ENCODE measurements at regions not wholly inside any gene's neighbourhood (a gene's known extent, or its start where the extent isn't known, plus 50 kb on each side); places are given as distances from the start of the nearest gene placed in this dataset.
"Not testable (repeated sequence)": the region's sequence is repeated elsewhere in the genome, so short reads cannot be mapped to it uniquely, and the experiment has no call there.

DNA sequence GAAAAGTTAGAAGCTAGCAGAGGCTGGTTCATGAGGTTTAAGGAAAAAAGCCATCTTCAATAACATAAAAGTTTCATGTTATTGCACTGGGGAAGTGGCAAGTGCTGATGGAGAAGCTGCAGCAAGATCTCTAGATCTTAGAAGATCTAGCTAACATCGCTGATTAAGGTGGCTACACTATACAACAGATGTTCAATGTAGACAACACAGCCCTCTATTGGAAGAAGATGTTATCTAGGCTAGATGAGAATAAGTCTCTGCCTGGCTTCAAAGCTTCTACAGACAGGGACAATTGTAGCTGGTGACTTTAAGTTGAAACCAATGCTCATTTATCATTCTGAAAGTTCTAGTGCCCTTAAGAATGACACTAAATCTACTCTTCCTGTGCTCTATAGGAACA is 310.3 kb downstream of the KLF13 start:
- H3K27ac Mint-ChIP-seq; H3K4me3 Mint-ChIP-seq; H3K36me3 Mint-ChIP-seq (ENCODE audit: low read depth); intact Hi-C loops (cut with micrococcal nuclease); H3K4me1 Mint-ChIP-seq (ENCODE audit: low read depth); H3K27me3 Mint-ChIP-seq: not testable (repeated sequence)
- H3K9me3 Mint-ChIP-seq = peaks cover 12% of the 10 kb centered on the region

DNA sequence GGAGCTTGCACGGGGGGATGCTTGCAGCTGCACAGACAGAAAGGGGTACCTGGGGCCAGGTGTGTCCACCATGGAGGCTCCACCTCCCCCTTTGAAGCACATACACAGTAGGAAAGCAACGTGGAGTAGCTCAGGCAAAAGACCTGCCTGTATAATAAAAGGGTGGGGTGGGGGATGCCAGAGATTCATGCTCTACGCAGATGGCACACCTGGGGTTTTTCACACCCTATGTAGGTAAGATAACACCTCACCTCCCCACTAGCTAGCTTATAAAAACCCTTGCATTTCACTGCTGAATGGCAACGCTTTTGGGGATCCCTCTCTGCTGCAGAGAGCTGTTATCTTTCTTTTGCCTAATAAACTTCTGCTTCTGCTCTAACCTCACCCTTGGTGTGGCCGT is 317.3 kb downstream of the KLF13 start:
- intact Hi-C loops (cut with micrococcal nuclease); H3K9me3 Mint-ChIP-seq; H3K4me3 Mint-ChIP-seq; H3K27ac Mint-ChIP-seq; H3K36me3 Mint-ChIP-seq (ENCODE audit: low read depth): not testable (repeated sequence)
- Mint-ChIP-seq H3K4me1 (ENCODE audit: low read depth) (peaks cover 12% of the 10 kb centered on the region), H3K27me3 (peaks cover 27% of the 10 kb centered on the region)

DNA sequence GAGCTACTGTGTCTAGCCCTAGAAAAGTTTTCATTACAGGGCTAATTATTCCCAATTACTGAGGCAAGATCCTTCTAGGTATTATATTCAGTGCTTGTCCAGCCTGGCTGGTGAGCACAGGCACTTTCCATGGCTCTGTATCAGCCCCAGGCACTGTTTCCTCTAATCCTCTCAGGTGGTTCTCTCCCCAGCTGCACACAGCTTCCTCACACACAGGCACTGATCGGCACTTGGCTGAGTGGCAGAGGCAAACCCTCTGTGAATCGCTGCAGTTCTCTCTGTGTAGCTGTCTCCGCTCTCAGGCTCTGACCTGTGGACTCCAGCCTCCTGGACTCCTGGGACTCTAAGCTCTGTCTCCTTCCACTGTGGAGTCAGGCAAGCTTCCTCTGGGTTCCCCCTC is 318.1 kb downstream of the KLF13 start:
- intact Hi-C loops (cut with micrococcal nuclease); H3K27ac Mint-ChIP-seq; H3K9me3 Mint-ChIP-seq; H3K36me3 Mint-ChIP-seq (ENCODE audit: low read depth); H3K4me3 Mint-ChIP-seq: not testable (repeated sequence)
- H3K27me3 Mint-ChIP-seq = peaks cover 33% of the 10 kb centered on the region
- peaks cover 12% of the 10 kb centered on the region for H3K4me1 Mint-ChIP-seq (ENCODE audit: low read depth)

DNA sequence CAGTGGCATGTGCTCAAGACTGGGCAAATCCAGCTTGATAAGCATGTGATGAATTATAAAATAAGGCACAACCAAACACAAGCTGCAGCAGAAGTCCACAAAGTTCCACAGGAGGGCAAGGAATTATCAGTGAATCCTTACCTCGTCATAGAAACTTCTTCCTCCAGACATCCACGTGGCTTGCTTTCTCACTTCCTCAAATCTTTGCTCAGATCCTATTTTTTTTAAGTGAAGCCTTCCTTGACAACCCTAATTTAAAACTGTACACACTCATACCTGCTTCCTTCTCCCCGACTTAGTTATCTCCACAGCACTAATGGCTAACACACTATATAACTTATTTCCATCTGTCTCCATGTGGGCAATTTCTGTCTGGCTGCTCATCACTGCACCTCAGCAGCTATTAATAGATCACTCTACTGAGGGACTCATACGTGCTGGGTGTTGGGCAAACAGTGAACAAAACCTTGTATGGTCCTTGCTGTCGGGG is 320.7 kb downstream of the KLF13 start:
- H3K9me3 Mint-ChIP-seq; H3K4me3 Mint-ChIP-seq; intact Hi-C loops (cut with micrococcal nuclease); H3K36me3 Mint-ChIP-seq (ENCODE audit: low read depth); H3K27ac Mint-ChIP-seq: not testable (repeated sequence)
- H3K4me1 Mint-ChIP-seq (ENCODE audit: low read depth) = peaks cover 12% of the 10 kb centered on the region
- peaks cover 28% of the 10 kb centered on the region for H3K27me3 Mint-ChIP-seq

DNA sequence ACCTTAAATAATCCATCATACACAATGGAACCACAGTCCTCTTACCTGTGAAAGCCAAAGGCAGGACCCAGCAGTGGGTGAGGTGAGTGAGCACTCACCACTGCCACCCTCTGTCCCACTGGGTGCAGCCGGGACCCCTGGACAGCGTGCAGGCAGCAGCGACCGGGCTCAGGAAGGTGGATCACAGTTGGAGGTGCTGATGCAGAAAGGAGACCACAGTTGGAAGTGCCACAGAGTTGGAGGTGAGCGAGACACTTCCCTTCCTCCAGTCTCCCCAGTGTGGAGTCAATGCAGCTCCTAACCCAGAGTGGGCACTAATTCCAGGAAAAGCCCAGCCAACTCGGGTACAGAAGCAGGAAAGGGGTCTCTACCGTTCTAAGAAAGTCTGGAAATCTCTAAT is 323.0 kb downstream of the KLF13 start:
- Mint-ChIP-seq H3K27me3 (peaks cover 19% of the 10 kb centered on the region), H3K4me1 (ENCODE audit: low read depth) (peaks cover 12% of the 10 kb centered on the region)
- intact Hi-C loops (cut with micrococcal nuclease) = loop anchor here (10.0 kb wide), 1 partner anchor 215 kb away; no protein-coding TSS in a partner anchor
- H3K36me3 Mint-ChIP-seq (ENCODE audit: low read depth); H3K4me3 Mint-ChIP-seq; H3K27ac Mint-ChIP-seq; H3K9me3 Mint-ChIP-seq: not testable (repeated sequence)

DNA sequence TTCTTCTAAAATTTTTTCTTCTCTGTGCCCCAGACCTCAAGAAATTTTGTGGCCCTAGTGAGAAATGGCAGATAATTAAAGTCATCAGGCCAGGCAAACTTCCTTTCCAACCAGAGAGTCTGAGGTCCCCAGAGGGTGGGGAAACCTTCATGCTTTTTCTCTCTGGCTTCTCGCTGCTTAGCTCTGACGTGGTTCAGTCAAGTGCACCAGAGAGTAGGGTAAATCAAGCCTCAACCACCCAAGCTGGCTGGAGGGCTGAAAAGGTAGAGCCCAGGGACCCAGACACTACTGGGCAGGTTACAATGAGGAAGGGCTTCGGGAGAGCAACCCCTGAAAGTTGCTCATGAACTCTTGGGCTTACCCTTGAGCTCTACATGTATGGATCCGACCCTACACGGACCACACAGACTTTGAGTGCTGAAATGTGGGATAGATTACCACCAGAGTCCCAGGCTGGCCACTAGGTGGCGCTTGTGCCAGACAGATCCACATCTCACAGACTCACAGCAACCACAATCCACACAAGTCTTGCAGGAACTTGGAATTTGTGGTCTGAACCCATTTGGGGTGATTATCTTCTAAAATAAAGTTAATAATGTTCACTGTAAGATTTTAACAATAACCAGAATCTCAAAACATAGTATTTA is 323.5 kb downstream of the KLF13 start:
- intact Hi-C loops (cut with micrococcal nuclease) = loop anchor here (10.0 kb wide), 1 partner anchor 215 kb away; no protein-coding TSS in a partner anchor

DNA sequence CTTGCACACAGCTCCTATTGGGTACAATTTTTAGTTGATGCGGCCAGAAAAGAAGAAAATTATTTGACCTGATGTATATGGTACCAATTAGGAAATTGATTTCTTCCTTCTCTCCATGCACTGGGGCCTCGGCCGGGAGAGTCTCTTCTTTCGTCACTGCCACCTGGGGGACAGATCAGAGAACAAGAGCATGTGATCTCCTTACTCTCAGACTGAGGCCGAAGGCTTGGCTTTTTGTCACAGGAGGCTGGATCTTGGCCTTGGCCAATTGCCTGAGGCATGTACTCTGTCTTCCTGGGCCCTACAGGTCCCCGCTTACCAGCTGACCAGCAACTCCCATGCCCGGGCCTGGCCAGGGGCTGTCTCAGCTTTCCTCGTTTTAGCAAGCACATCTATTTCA is 330.3 kb downstream of the KLF13 start:
- not testable (repeated sequence) for H3K4me1 Mint-ChIP-seq (ENCODE audit: low read depth); H3K9me3 Mint-ChIP-seq; H3K36me3 Mint-ChIP-seq (ENCODE audit: low read depth); H3K27me3 Mint-ChIP-seq; H3K4me3 Mint-ChIP-seq; H3K27ac Mint-ChIP-seq
- intact Hi-C loops (cut with micrococcal nuclease) = loop anchor here (10.0 kb wide), 1 partner anchor 208 kb away; no protein-coding TSS in a partner anchor

More for the DNA sequence above, 323.5 kb downstream of the KLF13 start:
- not testable (repeated sequence) for H3K36me3 Mint-ChIP-seq (ENCODE audit: low read depth); H3K4me3 Mint-ChIP-seq; H3K9me3 Mint-ChIP-seq; H3K27ac Mint-ChIP-seq
- Mint-ChIP-seq H3K27me3 (peaks cover 16% of the 10 kb centered on the region), H3K4me1 (ENCODE audit: low read depth) (peaks cover 12% of the 10 kb centered on the region)

DNA sequence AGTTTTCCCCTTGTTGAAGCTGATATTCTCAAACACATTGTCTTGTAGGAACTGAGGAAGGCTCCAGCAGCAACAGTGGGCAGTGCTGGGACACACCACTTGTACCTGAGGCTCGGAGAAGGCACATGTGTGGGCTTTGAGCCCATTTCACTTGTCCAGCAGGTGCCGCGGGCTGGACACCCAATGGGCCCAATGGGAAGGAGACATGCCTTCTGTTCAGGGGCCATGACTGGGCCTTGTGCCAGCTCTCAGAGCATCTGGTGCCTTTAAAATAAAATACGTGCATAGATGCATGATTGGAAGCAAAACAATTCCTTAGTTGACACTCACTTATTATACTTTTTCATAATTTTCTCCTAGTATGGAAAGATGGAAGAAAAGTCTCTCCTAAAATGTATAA is 334.2 kb downstream of the KLF13 start:
- intact Hi-C loops (cut with micrococcal nuclease) = no loop called here
- Mint-ChIP-seq H3K4me3 (no peak overlapping the region), H3K4me1 (ENCODE audit: low read depth) (no peaks in the 10 kb centered on the region)

DNA sequence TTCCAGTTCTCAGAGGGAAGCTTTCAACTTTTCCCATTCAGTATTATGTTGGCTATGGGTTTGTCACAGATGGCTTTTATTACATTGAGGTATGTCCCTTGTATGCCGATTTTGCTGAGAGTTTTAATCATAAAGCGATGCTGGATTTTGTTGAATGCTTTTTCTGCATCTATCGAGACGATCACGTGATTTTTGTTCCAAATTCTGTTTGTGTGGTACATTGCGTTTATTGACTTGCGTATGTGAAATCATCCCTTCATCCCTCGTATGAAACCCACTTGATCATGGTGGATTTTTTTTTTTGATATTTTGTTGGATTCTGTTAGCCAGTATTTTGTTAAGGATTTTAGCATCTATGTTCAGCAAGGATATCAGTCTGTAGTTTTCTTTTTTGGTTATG is 339.1 kb downstream of the KLF13 start:
- H3K27ac Mint-ChIP-seq; H3K4me3 Mint-ChIP-seq; intact Hi-C loops (cut with micrococcal nuclease); H3K27me3 Mint-ChIP-seq; H3K4me1 Mint-ChIP-seq (ENCODE audit: low read depth); H3K9me3 Mint-ChIP-seq; H3K36me3 Mint-ChIP-seq (ENCODE audit: low read depth): not testable (repeated sequence)

More for the DNA sequence above, 334.2 kb downstream of the KLF13 start:
- Mint-ChIP-seq H3K36me3 (ENCODE audit: low read depth) (no peaks in the 10 kb centered on the region), H3K9me3 (no peaks in the 10 kb centered on the region), H3K27me3 (peaks cover under 1% of the 10 kb centered on the region), H3K27ac (no peak overlapping the region)

DNA sequence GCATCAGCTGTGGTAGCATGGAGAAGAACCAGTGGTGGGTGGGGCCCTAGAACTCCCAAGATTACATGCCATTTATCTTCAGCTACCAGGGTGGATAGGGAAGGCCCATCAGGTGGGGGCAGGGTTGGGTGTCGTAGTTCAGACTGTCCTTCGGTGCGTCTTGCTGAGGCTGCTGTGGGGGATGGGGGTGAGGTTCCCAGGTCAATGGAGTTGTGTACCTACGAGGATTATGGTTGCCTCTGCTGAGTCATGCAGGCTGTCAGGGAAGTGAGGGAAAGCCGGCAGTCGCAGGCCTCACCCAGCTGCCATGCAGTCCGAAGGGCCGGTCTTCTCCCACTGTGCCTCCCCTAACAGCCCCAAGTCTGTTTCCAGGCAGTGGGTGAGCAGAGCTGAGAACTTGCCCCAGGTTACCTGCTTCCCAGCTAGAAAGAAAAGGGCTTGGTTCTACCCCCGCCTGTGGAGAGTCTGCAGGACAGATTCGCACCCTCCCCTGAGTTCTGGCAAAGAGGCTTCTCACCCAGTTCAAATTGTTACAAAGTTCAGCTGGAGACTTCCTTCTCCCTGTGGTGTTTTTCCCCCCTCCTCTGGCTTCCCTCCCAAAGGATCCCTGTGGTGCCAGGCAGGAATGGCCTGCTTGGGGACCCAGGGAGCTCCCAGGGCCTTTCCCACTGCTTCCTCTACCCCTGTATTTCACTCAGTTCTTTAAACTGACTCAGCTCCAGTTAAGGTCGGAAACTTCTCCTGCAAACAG is 342.7 kb downstream of the KLF13 start:
- H3K4me1 Mint-ChIP-seq (ENCODE audit: low read depth); H3K9me3 Mint-ChIP-seq; H3K4me3 Mint-ChIP-seq; H3K27me3 Mint-ChIP-seq; intact Hi-C loops (cut with micrococcal nuclease); H3K36me3 Mint-ChIP-seq (ENCODE audit: low read depth); H3K27ac Mint-ChIP-seq: not testable (repeated sequence)

DNA sequence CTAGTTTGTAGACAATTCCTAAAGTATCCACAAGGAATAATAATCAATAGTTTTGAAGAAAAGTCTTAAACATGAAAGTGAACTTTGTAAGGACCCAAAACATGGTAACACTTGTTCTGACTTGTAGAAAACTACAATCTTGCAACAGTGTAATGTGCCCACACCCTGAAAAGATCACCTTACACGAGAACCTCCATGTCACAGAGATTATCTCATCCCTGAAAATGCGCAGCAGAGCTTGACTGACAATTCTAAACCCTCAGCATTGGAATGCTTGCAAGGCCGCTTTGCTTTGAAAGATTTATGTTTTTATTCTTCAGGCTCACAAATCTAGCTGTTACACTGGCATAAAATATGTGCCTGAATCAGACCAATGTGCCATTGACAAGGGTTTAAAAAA is 346.6 kb downstream of the KLF13 start:
- intact Hi-C loops (cut with micrococcal nuclease); H3K27ac Mint-ChIP-seq; H3K9me3 Mint-ChIP-seq; H3K4me1 Mint-ChIP-seq (ENCODE audit: low read depth); H3K27me3 Mint-ChIP-seq; H3K4me3 Mint-ChIP-seq; H3K36me3 Mint-ChIP-seq (ENCODE audit: low read depth): not testable (repeated sequence)

DNA sequence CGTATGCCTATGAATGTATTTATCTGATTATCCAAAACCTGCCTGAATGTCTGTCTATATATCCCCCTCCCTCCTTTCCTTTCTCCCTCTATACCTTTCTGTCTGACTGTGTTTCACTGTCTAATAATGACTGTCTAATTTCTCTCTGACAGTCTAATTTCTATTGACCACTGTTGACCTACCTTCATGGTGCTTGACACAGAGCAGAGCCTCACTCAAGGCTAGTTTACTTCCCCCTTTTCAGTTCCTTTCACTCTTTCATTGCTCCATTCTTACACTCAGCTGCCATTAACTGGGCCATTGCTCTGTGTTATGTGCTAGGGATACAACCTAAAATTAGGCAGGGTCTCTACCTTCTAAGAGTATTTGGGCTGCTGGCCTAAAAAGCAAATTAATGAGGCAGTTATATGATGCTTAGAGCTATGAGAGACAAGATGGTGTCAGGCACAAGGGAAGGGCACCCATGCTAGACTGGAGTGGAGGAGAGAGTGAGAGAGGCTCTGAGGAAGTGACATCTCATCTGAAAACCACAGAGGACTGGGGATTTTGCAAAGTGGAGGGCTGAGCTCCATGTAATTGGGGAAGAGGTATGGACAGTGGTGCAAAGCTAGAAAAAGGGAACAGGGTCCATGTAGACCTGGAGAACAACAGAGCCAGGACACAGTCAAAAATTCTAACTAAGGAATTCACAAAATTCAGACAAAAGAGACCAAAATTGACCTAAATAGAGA is 348.6 kb upstream of the CHRNA7 start:
- peaks cover 11% of the 10 kb centered on the region for H3K9me3 Mint-ChIP-seq
- H3K4me3 Mint-ChIP-seq; H3K27ac Mint-ChIP-seq; intact Hi-C loops (cut with micrococcal nuclease); H3K4me1 Mint-ChIP-seq (ENCODE audit: low read depth); H3K27me3 Mint-ChIP-seq; H3K36me3 Mint-ChIP-seq (ENCODE audit: low read depth): not testable (repeated sequence)

DNA sequence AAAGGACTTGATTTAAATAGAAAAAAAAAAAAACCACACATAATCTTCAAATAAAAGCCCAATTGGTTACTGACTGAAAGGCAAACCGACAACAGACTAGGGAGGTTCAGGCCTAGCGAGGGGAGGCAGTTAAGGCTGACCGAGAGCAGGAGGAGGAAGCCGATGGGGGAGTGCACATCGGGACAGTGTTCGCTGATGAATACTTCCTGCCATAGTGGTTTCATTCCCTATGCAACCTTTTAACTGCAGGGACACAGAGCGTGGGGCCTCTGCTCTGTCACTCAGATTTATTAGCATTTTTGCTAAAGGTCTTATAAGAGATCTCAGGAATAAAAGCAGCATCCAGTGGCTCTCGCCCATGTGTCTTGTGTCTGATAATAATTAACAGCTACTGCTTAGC is 343.2 kb upstream of the CHRNA7 start:
- H3K9me3 Mint-ChIP-seq; H3K27ac Mint-ChIP-seq; H3K27me3 Mint-ChIP-seq; intact Hi-C loops (cut with micrococcal nuclease); H3K4me1 Mint-ChIP-seq (ENCODE audit: low read depth); H3K4me3 Mint-ChIP-seq; H3K36me3 Mint-ChIP-seq (ENCODE audit: low read depth): not testable (repeated sequence)

DNA sequence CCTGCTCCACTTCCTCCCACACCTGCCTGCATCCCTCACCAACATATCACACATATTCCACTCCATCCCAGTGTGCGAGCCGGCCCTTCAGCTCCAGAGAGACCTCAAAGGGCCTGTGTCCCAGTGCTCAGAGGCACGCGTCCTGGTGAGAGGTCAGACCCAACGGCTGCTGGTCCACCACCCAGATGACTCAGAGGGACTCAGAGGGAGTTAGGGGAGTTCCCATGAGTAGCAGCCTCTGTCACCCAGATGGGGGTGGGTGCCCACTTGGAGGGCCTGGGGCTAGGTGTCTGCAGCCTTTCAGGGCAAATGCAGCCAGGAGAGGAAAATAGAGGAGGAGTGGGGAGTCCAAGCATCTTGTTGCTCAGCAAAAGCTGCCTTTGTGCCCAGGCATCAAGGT is 333.8 kb upstream of the CHRNA7 start:
- H3K27ac Mint-ChIP-seq; H3K27me3 Mint-ChIP-seq; H3K9me3 Mint-ChIP-seq; H3K4me1 Mint-ChIP-seq (ENCODE audit: low read depth); H3K36me3 Mint-ChIP-seq (ENCODE audit: low read depth); intact Hi-C loops (cut with micrococcal nuclease); H3K4me3 Mint-ChIP-seq: not testable (repeated sequence)
